GM19372 (cell line): ENCODE measurements at regions not wholly inside any gene's neighbourhood (a gene's known extent, or its start where the extent isn't known, plus 50 kb on each side); places are given as distances from the start of the nearest gene placed in this dataset.

Experiments
- ATAC-seq: cut with Tn5 transposase; IDR thresholded peaks from one replicate; pipeline ENCODE4 v1.9.1; 2021; ENCODE audit warnings: mild to moderate bottlenecking, low read depth, moderate library complexity; ENCODE audit not compliant: unreplicated experiment

DNA sequence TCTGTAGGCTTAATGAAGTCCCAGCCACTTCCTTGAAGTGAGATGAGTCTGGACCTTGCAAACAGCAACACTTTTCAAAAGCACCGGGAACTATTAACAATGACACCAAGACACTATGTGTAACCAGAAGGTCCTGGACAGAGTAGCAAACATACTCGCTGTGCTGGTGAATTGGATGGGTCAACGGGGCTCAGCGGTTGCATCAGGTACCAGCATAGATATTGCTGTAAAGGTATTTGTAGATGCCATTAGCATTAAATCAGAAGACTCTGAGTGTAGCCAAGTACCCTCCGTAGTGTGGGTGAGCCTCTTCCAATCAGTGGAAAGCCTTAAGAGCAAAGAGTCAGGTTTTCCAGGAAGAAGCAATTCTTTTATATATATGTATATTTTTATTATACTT, 140.5 kb downstream of the IRX2 start:
- ATAC-seq: no peak

DNA sequence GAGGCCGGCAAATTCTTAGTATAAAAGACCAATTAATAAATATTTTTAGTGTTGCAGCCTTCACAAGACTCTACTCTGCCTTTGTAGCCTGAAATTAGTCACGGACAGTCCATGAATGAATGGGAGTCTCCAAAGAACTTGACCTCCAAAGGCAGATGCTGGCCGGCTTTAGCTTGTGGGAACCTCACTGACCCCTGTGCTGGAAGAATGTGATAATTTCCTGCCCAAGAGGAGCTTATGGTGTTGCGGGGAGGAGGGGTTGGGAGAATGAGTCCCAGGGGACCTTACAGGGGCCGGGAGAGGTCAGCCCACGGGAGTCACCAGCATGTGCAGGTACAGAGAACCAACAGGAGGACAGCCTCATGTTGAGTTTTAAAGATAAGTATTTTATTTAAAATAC, 143.1 kb downstream of the IRX2 start:
- no peak for ATAC-seq

DNA sequence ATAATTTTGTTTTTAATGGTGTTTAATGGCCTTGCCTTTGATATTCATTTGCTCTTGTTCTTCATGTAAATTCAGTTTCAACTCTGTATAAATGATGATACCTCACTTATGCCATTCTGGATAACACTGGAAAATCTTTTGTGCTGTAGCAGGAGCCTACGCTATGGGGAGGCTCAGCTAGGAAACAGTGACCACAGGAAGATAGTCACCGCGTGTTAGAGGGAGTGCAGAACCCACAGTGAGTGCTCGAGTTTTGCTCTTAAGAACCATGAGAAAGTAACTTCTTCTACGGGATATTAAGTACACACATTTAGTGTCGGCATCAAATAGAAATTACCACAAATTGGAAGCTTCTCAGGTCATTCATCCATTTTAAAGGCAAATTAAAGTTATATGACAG, 143.9 kb downstream of the IRX2 start:
- ATAC-seq: no peak

DNA sequence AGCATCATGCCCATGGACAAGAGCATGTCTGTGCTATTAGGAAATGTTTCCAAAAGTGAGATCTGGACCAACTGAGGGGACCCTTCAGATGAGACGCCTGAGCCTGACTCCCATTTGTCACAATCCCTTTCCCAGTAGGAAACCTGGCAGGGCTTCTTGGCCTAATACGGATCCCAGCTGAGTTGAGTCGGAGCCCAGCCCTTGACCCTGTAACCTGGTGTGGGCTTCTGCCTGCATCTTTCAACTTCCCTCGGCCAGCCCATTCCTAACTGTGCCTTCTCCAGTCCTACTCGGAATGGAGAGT, 148.3 kb downstream of the IRX2 start:
- no peak for ATAC-seq

DNA sequence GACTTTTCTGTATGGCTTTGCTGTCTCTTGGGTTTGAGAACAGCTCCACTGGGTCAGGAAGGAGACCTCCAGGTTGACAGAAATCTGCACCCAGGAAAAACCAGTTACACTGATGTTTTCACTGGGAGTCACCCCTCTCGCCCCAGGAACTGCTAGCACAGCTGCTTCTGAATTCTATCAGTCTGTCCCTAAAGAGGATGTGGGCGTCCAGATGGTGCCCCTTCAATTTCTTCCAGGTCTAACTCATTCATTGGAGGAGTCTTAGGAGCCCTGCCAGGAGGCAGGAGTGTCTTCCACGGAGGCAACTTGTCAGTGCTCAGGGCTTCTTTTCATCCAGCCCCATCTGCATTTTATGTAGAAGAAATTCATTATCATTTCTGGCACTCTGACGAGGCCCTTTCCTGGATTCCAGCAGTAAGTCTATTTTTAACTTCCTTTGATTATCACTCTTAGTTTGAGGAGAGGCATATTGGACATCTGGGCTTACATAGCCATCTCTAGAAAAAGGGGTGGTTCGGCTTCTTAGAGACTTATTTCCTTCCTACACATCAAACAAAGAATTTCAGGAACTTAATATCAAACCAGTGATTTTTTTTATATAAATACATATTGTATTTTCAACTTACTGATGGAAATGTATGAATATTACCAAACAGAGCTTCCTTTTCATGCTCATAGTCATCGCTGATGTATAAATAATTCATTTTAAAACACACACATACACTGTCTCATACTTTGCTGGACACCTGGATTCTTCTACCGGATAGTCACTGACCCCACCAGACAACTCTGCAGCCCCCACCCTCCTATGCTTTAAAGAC, 148.8 kb downstream of the IRX2 start:
- ATAC-seq: no peak

DNA sequence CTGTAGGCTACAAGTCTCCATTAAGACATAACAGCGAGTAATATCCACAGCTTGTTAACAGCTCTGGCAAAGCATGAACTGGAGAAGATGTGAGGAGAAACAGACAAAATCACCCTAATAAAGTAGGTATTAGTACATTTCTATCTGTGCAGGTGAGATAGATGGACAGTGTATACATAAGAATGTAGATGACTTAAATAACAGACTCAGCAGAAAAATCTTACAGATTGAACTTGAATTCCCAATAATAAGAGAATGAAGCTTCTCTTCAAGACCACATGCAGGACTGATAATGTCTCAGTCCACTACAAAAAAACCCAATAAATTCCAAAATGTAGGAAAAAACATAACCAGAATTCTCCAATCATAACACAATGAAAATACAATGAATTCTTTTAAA, 153.0 kb downstream of the IRX2 start:
- no peak for ATAC-seq

DNA sequence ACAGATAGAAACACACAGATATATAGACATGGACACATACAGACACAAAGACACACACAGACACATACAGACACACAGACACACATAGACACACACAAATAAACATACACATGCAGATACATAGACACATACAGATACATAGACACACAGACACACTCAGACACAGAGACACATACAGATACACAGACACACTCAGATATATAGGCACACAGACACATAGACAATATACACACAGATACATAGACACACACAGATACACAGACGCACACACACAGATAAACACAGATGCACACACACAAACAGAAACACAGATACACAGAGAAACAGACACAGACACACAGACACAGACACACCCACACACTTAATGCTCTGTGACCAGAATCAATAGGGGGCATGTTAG, 156.8 kb downstream of the IRX2 start:
- no peak for ATAC-seq

DNA sequence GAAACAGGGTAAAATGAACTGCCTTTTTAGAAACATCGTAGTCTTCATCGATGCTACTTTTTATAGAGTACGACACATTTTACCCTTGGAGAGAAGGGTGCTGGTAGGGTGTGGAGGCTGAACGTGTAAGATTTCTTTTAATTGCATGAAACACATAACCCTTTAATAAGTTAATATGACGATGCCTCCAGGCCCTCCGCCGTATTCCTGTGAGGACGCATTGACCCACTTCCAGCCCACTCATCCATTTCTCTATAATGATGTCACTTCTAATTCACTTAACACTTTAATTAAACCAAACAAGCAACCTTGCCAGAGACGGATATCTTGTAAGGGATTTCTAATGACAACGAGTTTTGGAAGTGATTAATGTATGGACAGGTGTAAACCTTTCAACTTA, 158.7 kb downstream of the IRX2 start:
- ATAC-seq: no peak

DNA sequence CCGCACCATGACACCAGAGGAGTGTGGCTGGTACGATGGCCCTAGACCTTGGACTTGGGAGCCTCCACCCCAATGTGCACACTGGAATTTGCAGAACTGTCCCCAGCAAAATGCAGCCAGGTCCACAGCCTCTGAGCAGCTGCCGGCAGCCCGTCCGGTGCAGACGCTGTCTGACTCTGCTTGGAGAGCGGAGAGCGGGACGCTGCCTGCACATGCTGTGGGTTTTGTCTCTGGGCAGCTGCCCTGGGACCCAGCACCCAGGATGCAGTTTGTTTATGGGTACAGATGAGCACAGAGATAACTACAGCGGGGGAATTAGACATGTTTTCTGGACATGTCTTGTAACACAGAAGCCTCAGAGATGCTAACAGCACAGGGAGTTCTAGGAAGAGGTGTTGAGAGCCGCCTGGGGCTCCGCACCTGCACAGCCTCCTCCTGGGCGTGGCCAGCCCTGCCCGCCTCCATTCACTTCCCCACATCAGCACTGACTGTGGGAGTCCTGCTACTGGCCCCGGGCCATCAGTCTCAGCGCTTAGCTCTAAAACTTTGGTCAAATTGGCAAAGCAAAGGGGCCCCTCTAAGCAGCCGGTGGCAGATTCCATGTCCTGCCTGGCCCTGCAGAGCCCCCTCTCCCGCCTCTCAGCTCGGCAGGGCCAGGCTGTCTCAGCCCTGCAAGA, 159.6 kb downstream of the IRX2 start:
- ATAC-seq: no peak

DNA sequence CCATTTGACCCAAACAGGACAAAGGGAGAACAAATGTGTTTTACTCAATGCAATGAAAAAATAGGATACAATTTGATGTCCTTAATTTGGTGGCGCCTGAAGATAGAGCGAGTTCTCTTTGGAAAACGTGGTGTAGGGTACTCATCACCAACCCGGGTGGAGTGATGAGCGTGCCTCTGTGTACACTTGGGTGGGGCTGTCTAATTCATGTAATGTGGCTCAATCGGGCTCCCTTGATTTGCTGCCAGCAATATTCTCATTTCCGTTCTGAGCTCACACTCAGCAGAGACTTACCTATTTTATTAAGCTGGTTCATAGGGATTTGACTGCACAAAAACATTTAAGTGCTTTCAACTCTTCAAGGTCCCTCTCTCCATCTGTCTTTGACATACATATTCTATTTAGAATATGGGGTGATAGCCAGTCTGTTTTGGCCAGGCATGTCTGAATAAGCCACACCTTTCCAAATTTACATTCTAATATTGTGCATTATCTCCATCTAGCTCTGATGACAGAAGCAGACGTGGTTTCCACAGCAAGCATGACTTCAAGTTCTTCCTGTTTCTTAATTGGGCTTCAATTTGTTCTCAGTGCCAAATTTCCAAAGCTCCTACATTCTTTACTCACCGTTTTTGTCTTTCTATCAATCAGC, 162.5 kb downstream of the IRX2 start:
- ATAC-seq: no peak

DNA sequence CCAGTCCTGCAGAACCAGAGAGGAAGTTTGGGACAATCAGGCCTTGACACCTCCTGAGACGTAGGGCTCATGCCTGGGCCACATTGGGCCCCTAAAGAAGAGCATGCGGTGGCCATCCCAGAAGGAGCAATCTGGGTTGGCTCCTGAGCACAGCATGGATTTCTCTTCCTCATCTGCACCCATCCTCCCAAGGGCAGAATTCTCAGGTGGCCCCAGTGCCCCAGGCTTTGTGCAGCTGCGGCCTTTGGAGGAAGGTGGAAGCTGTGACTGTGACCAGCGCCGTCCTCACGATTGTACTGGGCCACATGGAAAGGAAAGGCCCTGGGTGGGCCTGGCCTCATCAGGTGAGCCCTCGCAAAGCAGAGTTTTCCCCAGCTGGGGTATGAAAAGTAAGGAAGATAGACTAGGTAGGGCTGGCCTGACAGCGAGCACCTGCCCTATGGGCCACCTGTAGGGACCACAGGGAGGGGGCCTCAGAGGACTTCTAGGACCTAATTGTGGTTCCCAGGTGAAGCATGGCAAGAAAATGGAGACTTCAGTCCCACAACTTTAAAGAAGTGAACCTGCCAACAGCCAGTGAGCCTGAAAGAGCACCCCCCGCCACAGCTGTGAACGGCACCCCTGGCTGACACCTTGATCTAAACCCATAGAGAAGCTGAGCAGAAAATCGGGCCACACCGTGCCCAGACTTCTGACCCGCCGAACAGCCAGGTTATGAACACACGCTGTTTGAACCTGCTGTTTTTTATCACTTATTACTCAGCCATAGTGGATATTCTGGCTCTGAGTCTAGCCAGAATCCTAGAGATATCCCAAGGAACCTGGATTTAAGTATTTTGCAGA, 164.1 kb downstream of the IRX2 start:
- no peak for ATAC-seq

DNA sequence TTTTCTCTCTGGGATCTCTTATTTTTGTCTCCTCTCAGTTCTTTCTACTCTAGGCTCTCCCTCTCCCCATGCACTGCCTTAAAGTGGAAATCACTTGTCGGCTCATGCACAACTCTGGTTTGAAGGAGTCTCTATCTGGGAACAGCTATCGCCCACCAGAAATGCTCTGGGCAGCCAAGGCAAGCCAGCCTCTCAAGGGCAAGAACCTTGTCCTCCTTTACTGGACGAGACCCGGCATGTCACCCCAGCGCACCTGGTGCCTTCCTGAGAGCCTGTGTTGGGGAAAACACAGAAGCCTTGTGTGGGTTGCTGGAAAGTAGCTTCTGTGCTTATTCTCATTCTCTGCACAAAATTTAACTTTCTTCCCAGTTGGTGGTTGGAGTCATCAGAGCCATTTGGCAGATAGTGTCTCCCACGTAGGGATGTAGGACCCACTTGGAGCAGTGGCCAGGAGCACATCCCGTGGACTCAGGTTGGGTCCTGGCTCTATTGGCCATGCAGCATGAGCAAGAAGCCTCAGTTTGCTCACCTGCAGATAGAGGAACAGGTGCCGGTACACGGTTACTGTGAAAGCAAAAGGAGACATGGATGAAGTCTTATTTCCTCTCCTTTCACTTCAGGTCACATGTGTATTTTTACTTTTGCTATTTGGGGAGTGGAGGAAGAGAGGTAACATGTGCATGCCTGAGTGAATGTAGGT, 165.3 kb downstream of the IRX2 start:
- ATAC-seq: no peak

DNA sequence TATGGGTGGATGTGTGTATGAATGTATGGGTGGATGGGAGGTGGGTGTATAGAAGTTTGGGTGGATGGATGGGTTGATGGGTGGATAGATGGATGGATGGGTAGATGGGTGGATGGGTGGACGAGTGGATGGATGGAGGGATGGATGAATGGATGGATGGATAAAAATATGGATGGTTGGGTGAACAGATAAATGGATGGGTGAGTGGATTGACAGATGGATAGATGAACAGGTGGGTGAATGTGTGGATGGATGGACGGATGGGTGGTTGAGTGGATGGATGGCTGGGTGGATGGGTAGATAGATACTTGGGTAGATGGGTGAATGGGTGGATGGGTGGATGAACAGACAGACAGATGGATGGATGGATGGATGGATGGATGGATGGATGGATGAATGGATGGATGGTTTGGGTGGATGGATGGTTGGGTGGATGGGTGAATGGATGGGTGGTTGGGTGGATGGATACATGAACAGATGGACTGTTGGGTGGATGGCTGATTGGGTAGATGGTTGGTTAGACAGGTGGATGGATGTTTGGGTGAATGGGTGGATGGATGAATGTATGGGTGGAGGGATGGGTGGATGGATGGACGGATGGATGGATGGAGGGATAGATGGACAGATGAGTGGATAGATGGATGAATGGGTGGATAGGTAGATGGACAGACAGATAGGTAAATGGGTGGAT, 166.8 kb downstream of the IRX2 start:
- no peak for ATAC-seq

DNA sequence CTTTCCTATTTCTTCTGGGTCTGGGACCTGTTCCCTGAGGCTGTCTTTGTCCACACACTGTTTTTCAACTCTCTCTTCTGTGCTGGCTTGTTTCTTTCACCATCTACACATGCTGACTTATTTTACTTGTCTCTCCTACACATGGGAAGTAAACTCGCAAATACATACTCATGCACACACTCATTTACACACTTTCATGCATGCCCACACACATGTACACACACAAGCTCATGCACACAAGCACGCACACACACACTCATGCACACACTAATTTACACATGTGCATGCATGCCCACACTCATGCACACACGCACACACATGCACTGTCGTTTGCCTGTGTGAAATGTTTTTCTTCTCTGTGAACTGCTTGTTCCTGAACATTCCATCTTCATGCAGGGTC, 169.0 kb downstream of the IRX2 start:
- no peak for ATAC-seq

DNA sequence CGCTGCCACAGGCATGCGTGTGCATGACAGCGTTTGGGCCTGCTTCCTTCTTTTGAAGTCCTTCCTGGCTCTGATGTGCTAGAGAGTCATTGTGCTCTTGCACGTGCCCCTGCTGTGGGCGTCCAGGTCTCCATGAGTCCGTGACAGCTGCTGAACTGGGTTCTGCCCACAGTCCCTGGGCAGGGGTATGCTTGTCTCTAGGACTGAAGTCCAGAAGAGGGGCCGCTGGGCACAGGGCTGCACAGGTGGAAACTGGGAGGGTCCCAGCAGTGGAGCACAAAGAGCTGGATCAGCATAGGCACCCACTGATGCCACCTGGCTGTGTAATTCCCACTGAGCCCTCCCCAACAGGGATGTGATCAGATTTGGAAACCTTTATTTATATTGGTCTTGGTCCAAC, 169.4 kb downstream of the IRX2 start:
- ATAC-seq: no peak

DNA sequence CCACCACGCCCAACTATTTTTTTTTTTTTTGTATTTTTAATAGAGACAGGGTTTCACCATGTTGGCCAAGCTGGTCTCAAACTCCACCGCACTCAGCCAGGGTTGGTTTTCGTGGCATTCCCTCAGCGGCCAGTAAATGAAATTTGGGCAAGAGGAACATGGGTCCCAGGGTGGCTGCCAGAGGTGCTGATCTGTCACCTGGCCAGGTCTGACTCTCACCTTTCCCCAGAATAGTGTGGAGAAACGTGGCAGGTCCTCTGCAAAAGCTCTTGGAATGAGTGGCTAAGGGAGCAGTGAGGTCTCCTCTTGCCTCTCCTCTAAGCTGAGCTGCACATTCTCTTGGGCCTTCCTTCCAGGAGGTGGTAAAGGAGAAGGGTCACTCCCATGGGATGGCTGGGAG, 170.1 kb downstream of the IRX2 start:
- no peak for ATAC-seq

DNA sequence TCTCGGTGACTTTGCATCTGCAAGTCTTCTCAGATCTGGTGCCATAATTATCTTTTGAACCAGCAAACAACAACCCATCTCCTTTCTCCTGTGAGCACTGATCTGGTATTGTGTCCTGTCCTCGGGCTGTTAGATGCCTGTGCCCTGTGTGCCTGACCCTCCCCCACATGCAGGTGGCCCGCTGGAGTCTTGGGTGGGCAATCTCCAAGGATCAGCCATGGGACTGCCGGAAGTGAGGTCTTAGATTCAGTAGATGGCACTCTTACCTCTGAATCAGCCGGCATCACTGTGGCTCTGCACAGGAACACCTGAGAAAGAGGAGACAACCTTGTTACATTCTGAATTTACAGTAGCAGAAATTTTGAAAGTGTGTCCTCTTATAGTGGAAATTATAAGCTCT, 172.4 kb downstream of the IRX2 start:
- no peak for ATAC-seq

DNA sequence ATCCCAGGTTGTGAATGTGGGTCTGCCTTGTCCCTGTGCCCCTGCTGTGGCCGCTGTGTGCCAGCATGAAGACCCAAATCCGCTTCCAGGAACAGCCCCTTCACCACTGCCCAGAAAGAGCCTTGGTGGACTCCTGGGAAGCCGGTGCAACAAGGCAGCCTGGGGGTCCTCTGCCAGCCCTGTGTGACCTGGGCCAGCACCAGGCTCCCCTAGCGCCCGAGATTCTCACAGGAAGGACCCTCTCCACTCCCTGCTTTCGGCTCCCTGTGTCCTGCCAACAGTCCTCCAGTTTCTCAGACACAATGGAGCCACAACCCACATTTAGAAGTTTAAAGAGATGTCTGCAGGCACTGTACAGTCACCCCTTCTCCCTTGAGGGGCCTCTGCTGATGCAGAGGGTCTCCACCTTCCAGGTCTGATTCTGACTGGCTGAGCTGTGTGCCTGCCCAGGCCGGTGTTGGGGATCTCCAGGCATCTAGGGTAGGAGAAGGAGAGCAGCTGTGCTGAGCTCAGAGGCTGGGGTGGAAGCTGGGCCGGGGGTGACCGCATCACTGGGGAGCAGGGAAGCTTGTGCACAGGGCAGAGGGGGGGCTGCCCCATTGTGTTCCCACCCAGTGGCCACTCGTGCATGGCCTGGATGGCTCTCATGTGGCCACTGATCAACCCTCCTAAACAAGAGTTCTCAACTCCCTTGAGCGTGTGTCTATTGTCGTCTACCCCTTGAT, 174.0 kb downstream of the IRX2 start:
- no peak for ATAC-seq

DNA sequence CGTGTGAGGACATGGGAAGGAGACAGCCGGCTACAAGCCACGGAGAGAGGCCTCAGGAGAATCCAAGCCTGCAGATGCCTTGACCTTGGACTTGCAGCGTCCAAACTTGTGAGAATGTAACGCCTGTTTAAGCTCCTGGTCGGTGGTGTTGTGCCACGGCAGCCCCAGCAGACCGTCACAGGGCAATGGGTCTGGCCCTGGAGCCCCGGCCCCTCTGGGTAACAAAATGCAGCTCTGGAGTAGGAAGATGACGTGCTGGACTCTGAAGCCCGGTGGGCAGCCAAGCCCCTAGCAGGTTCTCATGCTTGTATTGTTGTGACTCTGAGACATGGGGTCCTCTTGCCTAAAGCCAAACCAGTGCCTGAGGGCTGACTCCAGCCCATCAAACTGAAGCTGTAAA, 174.7 kb downstream of the IRX2 start:
- no peak for ATAC-seq
